ENCODE measurements at regions not wholly inside any gene's neighbourhood (a gene's known extent, or its start where the extent isn't known, plus 50 kb on each side); places are given as distances from the start of the nearest gene placed in this dataset.

DNA sequence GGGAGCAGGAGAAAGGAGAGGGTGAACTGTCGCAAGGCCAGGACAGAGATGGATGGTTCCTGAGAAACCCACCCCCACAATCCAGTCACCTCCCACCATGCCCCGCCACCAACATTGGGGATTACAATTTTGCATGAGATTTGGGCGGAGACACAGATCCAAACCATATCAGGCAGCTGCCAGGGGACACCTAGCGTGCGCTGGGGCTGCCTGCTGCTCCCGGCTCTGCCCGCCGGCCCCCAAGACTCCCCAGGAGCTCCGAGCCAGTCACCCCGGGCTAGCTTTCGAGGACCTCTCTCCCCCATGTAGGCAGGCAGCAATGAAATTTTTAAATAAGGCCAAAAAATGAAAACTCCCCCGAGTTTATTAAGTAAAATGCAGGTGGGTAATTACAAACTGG is 111.7 kb downstream of the UNCX start:
- Histone ChIP-seq H3K27ac (no peak overlapping the region), H3K9me3 (no peaks in the 10 kb centered on the region), H3K36me3 (no peaks in the 10 kb centered on the region), H3K4me3 (no peak overlapping the region), H3K4me1 (no peaks in the 10 kb centered on the region), H3K27me3 (no peaks in the 10 kb centered on the region)
- DNase-seq (ENCODE audit: low spot score in 2 of 2): no peak
- intact Hi-C loops (cut with DNase I): no loop called here
- TF ChIP-seq, protein P1, sequence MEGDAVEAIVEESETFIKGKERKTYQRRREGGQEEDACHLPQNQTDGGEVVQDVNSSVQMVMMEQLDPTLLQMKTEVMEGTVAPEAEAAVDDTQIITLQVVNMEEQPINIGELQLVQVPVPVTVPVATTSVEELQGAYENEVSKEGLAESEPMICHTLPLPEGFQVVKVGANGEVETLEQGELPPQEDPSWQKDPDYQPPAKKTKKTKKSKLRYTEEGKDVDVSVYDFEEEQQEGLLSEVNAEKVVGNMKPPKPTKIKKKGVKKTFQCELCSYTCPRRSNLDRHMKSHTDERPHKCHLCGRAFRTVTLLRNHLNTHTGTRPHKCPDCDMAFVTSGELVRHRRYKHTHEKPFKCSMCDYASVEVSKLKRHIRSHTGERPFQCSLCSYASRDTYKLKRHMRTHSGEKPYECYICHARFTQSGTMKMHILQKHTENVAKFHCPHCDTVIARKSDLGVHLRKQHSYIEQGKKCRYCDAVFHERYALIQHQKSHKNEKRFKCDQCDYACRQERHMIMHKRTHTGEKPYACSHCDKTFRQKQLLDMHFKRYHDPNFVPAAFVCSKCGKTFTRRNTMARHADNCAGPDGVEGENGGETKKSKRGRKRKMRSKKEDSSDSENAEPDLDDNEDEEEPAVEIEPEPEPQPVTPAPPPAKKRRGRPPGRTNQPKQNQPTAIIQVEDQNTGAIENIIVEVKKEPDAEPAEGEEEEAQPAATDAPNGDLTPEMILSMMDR (IDR thresholded peaks at IDR 0.05): no peak

DNA sequence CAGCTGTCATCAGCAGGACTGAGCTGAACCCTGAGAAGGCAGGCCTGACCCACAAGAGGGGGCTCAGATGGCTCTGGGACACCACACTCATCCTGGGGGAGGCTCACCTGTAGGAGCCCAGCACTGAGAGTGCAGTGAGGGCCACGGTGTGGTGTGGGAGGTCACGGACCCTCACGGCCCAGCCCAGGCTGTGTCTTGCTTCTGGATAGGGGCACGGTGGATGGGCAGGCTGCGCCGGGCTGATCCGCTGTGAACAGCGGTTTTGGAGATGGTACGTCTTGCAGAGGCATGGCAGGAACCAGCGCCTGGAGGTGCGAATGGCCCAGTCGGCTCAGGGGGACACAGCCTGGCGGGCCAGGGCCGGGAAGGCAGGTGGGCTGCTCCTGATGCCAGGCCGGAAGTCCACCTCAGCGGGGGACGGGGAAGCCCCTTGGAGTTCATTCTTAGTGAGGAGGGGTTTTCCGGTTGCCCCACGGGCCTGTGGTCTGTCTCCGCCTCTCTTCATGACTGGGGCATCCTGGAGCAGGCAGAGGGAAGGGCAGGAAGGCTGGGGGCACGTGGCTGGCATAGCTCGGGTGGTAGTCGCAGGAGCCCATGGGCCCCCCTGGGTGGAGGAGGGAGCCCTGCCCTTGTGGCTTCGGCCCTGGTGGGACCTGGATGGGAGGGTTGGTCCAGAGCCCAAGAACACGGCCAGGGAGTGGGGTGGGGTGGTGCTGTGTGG is 112.5 kb downstream of the UNCX start:
- intact Hi-C loops (cut with DNase I): no loop called here
- TF ChIP-seq, protein P1 (IDR thresholded peaks at IDR 0.05): no peak
- no peaks in the 10 kb centered on the region for H3K36me3 ChIP-seq
- no peak overlapping the region for H3K4me3 ChIP-seq
- DNase-seq (ENCODE audit: low spot score in 2 of 2): no peak
- H3K9me3 ChIP-seq: no peaks in the 10 kb centered on the region
- H3K4me1 ChIP-seq: no peaks in the 10 kb centered on the region
- H3K27me3 ChIP-seq: no peaks in the 10 kb centered on the region
- H3K27ac ChIP-seq: no peak overlapping the region

DNA sequence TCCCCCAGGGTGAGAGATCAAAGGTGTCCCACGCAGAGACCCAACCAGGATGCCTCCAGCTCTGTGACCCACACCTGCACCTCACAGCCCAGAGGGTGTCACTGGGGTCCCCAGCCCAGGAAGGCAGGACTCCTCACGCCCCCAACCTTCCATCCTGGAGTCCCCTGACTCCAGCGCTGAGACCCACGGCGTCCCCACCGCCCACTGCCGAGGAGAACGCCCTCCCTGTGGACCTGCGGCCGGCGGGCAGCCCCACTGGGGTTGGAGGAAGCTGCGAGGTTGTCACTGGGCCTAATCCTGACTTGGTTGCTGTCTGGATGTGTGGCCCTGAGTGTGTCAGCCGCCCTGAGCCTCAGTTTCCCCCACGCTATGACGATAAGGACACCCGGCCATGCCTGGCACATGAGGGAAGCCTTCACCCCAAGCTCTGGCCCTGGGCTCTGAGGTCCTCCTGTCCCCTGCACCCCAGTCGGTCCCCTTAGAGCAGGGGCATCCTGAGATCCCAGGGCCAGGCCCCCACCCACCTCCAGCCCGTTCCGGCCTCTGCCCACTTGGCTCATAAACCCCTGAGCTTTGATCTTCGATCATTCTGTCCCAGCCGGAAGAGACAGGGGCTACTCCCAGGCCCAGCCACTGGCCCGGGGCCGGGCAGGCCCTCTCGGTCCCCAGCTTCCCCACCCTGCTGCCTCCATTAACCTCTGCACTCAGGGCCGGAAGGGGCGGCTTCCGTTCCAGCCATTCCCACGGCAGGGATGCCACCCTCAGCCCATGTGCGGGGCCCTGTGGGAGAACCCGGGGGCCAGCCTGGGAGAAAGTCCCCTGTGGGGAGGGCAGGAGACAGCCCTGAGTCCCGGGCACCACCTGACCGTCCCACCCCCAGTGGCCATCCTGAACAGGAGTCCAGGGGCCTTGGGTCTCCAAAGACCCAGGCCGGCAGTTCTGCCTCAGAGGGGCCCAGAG is 113.2 kb downstream of the MICALL2 start:
- Histone ChIP-seq H3K4me3 (no peak overlapping the region), H3K36me3 (no peaks in the 10 kb centered on the region), H3K27me3 (no peaks in the 10 kb centered on the region), H3K4me1 (no peaks in the 10 kb centered on the region), H3K9me3 (no peaks in the 10 kb centered on the region), H3K27ac (no peak overlapping the region)
- no peak for DNase-seq (ENCODE audit: low spot score in 2 of 2)
- intact Hi-C loops (cut with DNase I): no loop called here
- TF ChIP-seq, protein P1 (IDR thresholded peaks at IDR 0.05): no peak

DNA sequence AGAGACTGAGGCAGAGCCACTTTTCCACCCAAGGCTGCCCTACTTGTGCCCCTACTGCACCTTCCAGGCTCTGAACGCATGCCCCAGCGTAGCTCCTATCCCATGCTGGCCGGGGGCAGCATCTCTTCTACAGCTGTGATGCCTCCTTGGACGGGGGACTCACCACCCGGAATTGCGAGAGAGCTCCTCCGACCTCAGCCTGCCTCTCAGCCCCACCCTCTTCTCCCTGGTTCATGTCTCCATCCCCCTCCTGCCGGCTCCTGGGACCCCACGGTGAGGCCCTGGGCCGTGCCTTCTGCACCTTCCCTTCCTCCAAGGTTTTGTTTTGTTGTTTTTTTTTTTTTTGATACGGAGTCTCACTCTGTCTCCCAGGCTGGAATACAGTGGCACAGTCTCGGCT is 112.4 kb downstream of the MICALL2 start:
- Histone ChIP-seq H3K36me3 (no peaks in the 10 kb centered on the region), H3K4me1 (no peaks in the 10 kb centered on the region), H3K27me3 (no peaks in the 10 kb centered on the region), H3K27ac (no peak overlapping the region), H3K4me3 (no peak overlapping the region), H3K9me3 (no peaks in the 10 kb centered on the region)
- DNase-seq (ENCODE audit: low spot score in 2 of 2): no peak
- intact Hi-C loops (cut with DNase I): no loop called here
- TF ChIP-seq, protein P1 (IDR thresholded peaks at IDR 0.05): no peak

DNA sequence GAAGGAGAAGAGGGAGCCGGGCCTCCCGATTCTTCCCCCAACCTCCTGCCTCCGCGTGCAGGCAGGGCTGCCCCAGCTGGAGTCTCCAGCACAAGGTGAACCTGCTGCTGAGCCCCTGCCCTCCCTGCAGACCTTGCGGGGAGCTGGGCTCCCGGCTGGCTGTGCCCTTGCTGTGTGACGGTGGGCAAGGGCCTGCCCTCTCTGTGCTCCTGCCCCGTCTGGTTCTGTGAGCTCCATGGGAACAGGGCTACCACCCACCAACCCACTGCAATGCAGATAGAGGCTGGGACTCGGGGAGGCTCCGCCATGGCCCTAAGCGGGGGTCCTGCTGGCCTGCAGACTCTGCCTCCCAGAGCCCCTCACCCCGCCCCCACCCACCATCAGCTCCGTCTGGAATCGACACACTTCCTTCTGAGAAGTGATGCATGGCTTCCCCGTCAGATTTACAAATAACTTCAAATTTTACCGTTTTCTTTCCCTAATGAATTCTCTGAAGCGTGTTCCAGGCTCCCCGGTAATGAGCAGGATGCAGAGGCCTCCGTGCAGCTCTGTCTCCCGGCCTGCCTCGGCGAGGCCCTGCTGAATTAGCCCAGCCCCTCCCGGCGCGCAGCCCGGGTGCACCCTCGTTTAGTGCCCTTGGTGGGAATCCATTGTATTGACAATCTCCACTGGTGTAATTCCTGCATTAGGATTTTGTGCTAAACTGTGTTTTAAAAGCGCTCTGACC is 111.0 kb downstream of the MICALL2 start:
- no peaks in the 10 kb centered on the region for H3K27me3 ChIP-seq
- no peak overlapping the region for H3K27ac ChIP-seq

More for the DNA sequence above, 111.0 kb downstream of the MICALL2 start:
- intact Hi-C loops (cut with DNase I): no loop called here
- TF ChIP-seq, protein P1 (IDR thresholded peaks at IDR 0.05): no peak
- no peak overlapping the region for H3K4me3 ChIP-seq
- H3K4me1 ChIP-seq: no peaks in the 10 kb centered on the region
- DNase-seq (ENCODE audit: low spot score in 2 of 2): no peak
- no peaks in the 10 kb centered on the region for H3K9me3 ChIP-seq
- H3K36me3 ChIP-seq: no peaks in the 10 kb centered on the region

Measured in ascending aorta (tissue), 2 donors.